Mesenchymal stem cell (in vitro differentiated cells and primary cell): ENCODE measurements at regions not wholly inside any gene's neighbourhood (a gene's known extent, or its start where the extent isn't known, plus 50 kb on each side); places are given as distances from the start of the nearest gene placed in this dataset.

Experiments
- DNase-seq: peaks from one replicate; pipeline ENCODE4 v3.0.0-alpha.2; 2013
- H2AFZ ChIP-seq: one replicate; pipeline ENCODE4 v1.6.1; 2013; ENCODE audit warnings: low read depth, mild to moderate bottlenecking, control low read depth, inconsistent platforms, low read length, moderate library complexity
- H2AK5ac ChIP-seq: 2 replicates; pipeline ENCODE4 v1.6.1; 2013; ENCODE audit warnings: low read length, moderate library complexity, mild to moderate bottlenecking, inconsistent platforms; ENCODE audit not compliant: severe bottlenecking
- H2BK120ac ChIP-seq: one replicate; pipeline ENCODE4 v1.6.1; 2013; ENCODE audit warnings: low read depth, mild to moderate bottlenecking, inconsistent platforms, low read length, moderate library complexity
- H2BK12ac ChIP-seq, 2 experiments: one replicate each; pipeline ENCODE4 v1.6.1; 2013; ENCODE audit warnings: inconsistent platforms in 2 of 2, low read length in 2 of 2, mild to moderate bottlenecking in 2 of 2, moderate library complexity in 2 of 2, control low read depth in 1 of 2
- H2BK15ac ChIP-seq: one replicate; pipeline ENCODE4 v1.6.1; 2013; ENCODE audit warnings: mild to moderate bottlenecking, low read depth, inconsistent platforms; ENCODE audit not compliant: poor library complexity, severe bottlenecking
- H2BK5ac ChIP-seq: 2 replicates; pipeline ENCODE4 v1.6.1; 2013; ENCODE audit warnings: low read depth, mild to moderate bottlenecking, low read length, control low read depth, inconsistent platforms; ENCODE audit not compliant: poor library complexity, severe bottlenecking
- H3K14ac ChIP-seq, 2 experiments: one replicate each; pipeline ENCODE4 v1.6.1; 2013; ENCODE audit warnings: inconsistent platforms in 2 of 2, low read length in 2 of 2, control low read depth in 1 of 2, mild to moderate bottlenecking in 1 of 2, moderate library complexity in 1 of 2
- H3K18ac ChIP-seq, 2 experiments: one replicate each; pipeline ENCODE4 v1.6.1; 2013; ENCODE audit warnings: inconsistent platforms in 2 of 2, low read length in 2 of 2, control low read depth in 1 of 2, low read depth in 1 of 2, mild to moderate bottlenecking in 1 of 2
- H3K23ac ChIP-seq, 2 experiments: one replicate each; pipeline ENCODE4 v1.6.1; 2013; ENCODE audit warnings: inconsistent platforms in 2 of 2, low read length in 2 of 2, mild to moderate bottlenecking in 2 of 2, moderate library complexity in 2 of 2, control low read depth in 1 of 2
- H3K27ac ChIP-seq: 2 replicates; pipeline ENCODE4 v1.5.1; 2013; ENCODE audit warnings: mild to moderate bottlenecking, moderate library complexity, low read length, control low read depth, inconsistent platforms; ENCODE audit not compliant: poor library complexity, severe bottlenecking
- H3K27me3 ChIP-seq, 2 experiments: 2 replicates each; pipeline versions ENCODE4 v1.6.1 to v1.7.0; 2013; ENCODE audit warnings: low read length in 2 of 2, mild to moderate bottlenecking in 2 of 2, moderate library complexity in 2 of 2, control low read depth in 1 of 2, inconsistent platforms in 1 of 2; ENCODE audit not compliant: control insufficient read depth in 1 of 2, insufficient read depth in 1 of 2
- H3K36me3 ChIP-seq, 2 experiments: 2 replicates each; pipeline versions ENCODE4 v1.6.1 to v1.7.0; 2013; ENCODE audit warnings: low read length in 2 of 2, control low read depth in 1 of 2, inconsistent platforms in 1 of 2, low read depth in 1 of 2, mild to moderate bottlenecking in 1 of 2; ENCODE audit not compliant: insufficient read depth in 2 of 2, control insufficient read depth in 1 of 2
- H3K4ac ChIP-seq, 2 experiments: one replicate each; pipeline ENCODE4 v1.6.1; 2013; ENCODE audit warnings: inconsistent platforms in 2 of 2, low read length in 2 of 2, mild to moderate bottlenecking in 2 of 2, moderate library complexity in 2 of 2, control low read depth in 1 of 2, low read depth in 1 of 2
- H3K4me1 ChIP-seq: 2 replicates; pipeline ENCODE4 v1.6.1; 2013; ENCODE audit warnings: low read depth, low read length, control low read depth; ENCODE audit not compliant: control insufficient read depth, insufficient read depth
- H3K4me2 ChIP-seq: 2 replicates; pipeline ENCODE4 v1.6.1; 2013; ENCODE audit warnings: low read length, mild to moderate bottlenecking, inconsistent platforms; ENCODE audit not compliant: poor library complexity, severe bottlenecking
- H3K4me3 ChIP-seq, 2 experiments: 2 replicates each; pipeline versions ENCODE4 v1.5.1 to v1.7.0; 2013; ENCODE audit warnings: low read length in 2 of 2, mild to moderate bottlenecking in 2 of 2, control low read depth in 1 of 2, low read depth in 1 of 2; ENCODE audit not compliant: insufficient read depth in 1 of 2
- H3K79me1 ChIP-seq: replicated peaks from 2 replicates; pipeline ENCODE4 v1.6.1; 2013; ENCODE audit warnings: mild to moderate bottlenecking, control low read depth, low read length, inconsistent platforms; ENCODE audit not compliant: poor library complexity, severe bottlenecking
- H3K9ac ChIP-seq: 2 replicates; pipeline ENCODE4 v1.7.0; 2013; ENCODE audit warnings: mild to moderate bottlenecking, low read length, moderate library complexity
- H3K9me3 ChIP-seq: 2 replicates; pipeline ENCODE4 v1.7.0; 2013; ENCODE audit warnings: mild to moderate bottlenecking, low read length; ENCODE audit not compliant: control insufficient read depth
- H4K8ac ChIP-seq: one replicate; pipeline ENCODE4 v1.6.1; 2013; ENCODE audit warnings: inconsistent platforms, mild to moderate bottlenecking, low read length, moderate library complexity
- H4K91ac ChIP-seq: one replicate; pipeline ENCODE4 v1.6.1; 2013; ENCODE audit warnings: mild to moderate bottlenecking, low read length, inconsistent platforms
- WGBS: methylation state at CpG from one replicate; pipeline ENCODE4 v1.1.7; 2013; ENCODE audit warnings: mixed read lengths; 5-methylcytosine and 5-hydroxymethylcytosine counted together

DNA sequence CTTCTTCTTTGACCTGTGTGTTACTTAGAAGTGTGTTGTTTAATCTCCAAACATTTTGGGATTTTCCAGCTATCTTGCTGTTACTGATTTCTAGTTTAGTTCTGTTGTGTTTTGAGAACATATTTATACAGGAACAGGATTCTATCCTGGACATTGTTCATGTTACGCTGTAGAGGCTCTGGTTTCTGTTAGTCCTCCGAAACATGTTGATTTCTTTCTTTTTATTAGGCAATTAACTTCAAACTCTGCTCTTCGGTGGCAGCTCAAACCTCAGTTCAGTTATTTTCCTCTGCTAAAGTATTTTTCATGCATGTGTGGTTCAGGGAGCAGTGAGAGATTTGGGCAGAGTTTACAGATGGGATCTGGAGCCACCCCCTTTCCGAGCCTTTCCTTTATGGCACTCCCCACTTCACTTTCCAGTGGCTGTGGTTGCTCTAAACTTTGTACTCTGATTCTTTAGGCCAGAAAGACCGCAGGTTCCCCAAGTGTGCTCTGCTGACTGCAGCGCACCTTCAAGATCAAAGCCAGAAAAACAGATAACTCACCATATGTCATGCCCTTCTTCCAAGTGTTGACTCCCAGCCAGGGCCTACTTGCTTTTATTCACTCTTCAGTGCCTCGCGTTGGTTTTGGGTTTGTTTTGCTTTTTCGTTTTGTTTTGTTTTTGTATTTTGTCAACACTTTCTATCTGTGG, 77.6 kb upstream of the KSR1 start:
- no peak overlapping the region for H3K18ac ChIP-seq
- no peak overlapping the region for H3K14ac ChIP-seq
- no peak overlapping the region for H3K4me2 ChIP-seq
- peaks cover 0 to 3% of the 10 kb centered on the region in 2 experiments for H3K27me3 ChIP-seq
- no peak overlapping the region for H2BK12ac ChIP-seq
- DNase-seq = no peak
- H4K8ac ChIP-seq = no peak overlapping the region
- no peaks in the 10 kb centered on the region for H3K79me1 ChIP-seq
- no peak overlapping the region for H4K91ac ChIP-seq
- no peak overlapping the region for H3K4ac ChIP-seq
- H3K27ac ChIP-seq = no peak overlapping the region
- 91% methylated on average over 9 of the region's 9 CpGs for WGBS
- H3K4me3 ChIP-seq = no peak overlapping the region
- H2BK5ac ChIP-seq = no peak overlapping the region
- no peaks in the 10 kb centered on the region for H3K36me3 ChIP-seq
- H3K23ac ChIP-seq = no peak overlapping the region
- peaks cover 15% of the 10 kb centered on the region for H3K4me1 ChIP-seq
- H3K9ac ChIP-seq = no peak overlapping the region
- H2BK120ac ChIP-seq = no peak overlapping the region
- H2AFZ ChIP-seq = no peak overlapping the region
- no peak overlapping the region for H2AK5ac ChIP-seq
- H3K9me3 ChIP-seq = no peaks in the 10 kb centered on the region
- H2BK15ac ChIP-seq = no peak overlapping the region

DNA sequence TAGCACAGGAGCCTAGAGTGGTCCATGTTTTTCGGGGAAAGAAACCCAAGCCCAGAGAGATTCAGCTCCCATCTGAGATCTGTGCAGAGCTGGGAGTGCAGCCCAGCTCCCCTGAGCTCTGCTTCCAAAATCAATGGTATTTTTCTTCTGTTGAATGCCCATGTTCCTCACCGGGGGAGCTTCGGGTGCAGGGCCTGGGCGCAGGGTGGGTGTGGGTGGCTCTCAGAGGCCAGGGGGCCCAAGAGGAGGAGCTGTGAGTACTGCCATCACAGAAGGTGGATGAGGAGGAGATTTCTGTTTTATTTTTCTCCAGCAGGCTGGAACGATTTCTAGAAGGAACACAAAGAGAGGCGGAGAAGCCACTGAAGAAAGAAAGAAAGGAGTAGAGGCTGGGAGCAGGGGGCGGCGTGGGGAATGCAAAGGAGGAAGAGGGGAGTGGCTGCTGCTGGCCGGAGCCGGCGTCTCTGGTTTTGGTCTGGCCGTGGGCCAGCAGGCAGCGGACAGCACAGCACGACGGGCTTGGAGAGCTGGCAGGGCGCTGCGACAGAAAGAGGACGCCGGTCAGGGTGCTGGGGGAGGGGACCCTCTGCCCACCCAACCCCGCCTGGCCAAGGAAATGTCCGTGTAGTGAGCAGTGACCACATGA, 76.2 kb upstream of the KSR1 start:
- H3K14ac ChIP-seq = no peak overlapping the region
- H2AFZ ChIP-seq = no peak overlapping the region
- no peak for DNase-seq
- no peak overlapping the region for H3K23ac ChIP-seq
- H2BK15ac ChIP-seq = no peak overlapping the region
- H3K9ac ChIP-seq = peak overlapping the region; percentile 75
- no peak overlapping the region for H2BK120ac ChIP-seq
- peak overlapping the region; percentile 41 for H3K4me2 ChIP-seq
- no peak overlapping the region for H2BK5ac ChIP-seq
- H3K4ac ChIP-seq = no peak overlapping the region
- no peak overlapping the region for H4K91ac ChIP-seq
- no peak overlapping the region for H2AK5ac ChIP-seq
- no peak overlapping the region for H2BK12ac ChIP-seq
- H3K79me1 ChIP-seq = no peaks in the 10 kb centered on the region
- no peaks in the 10 kb centered on the region for H3K36me3 ChIP-seq
- no peak overlapping the region for H4K8ac ChIP-seq
- no peak overlapping the region for H3K27ac ChIP-seq
- no peak overlapping the region for H3K18ac ChIP-seq
- H3K4me3 ChIP-seq = peak overlapping the region; percentile 8 to 70
- H3K4me1 ChIP-seq = peaks cover 22% of the 10 kb centered on the region
- H3K9me3 ChIP-seq = no peaks in the 10 kb centered on the region
- H3K27me3 ChIP-seq = peaks cover 0 to 3% of the 10 kb centered on the region in 2 experiments
- WGBS = 81% methylated on average over 20 of the region's 21 CpGs

DNA sequence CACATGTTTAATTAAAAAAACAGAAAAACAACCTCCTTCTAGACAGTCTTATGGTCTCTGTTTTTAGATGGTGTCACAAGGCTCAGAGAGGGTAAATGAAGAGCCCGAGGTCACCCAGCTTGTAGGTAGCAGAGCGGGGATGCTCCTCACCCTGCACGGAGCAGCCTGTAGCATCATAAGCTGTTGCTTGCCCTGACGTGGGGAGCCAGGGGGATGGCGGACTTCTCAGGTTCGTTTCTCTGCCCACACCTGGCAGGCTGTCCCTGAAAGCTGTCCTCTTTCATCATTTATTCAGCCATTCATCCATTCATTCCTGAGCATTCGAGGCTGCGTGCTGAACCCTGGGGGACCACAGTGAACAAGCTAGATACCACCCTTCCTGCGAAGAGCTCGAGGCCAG, 75.7 kb upstream of the KSR1 start:
- Histone ChIP-seq H3K14ac (no peak overlapping the region), H2BK12ac (no peak overlapping the region), H3K18ac (no peak overlapping the region), H3K9me3 (no peaks in the 10 kb centered on the region), H2AK5ac (no peak overlapping the region), H3K36me3 (no peaks in the 10 kb centered on the region), H3K4me1 (peaks cover 22% of the 10 kb centered on the region), H4K8ac (no peak overlapping the region), H3K23ac (no peak overlapping the region), H3K4me3 (peak overlapping the region in 1 of 2 experiments; percentile 70), H2BK15ac (no peak overlapping the region), H4K91ac (no peak overlapping the region), H2BK5ac (no peak overlapping the region), H3K9ac (peak overlapping the region; percentile 75), H3K27ac (no peak overlapping the region), H2BK120ac (no peak overlapping the region), H3K79me1 (no peaks in the 10 kb centered on the region), H2AFZ (no peak overlapping the region), H3K4me2 (peak overlapping the region; percentile 41), H3K4ac (no peak overlapping the region), H3K27me3 (peaks cover 0 to 3% of the 10 kb centered on the region in 2 experiments)
- 92% methylated on average over 10 of the region's 10 CpGs for WGBS
- DNase-seq = no peak

DNA sequence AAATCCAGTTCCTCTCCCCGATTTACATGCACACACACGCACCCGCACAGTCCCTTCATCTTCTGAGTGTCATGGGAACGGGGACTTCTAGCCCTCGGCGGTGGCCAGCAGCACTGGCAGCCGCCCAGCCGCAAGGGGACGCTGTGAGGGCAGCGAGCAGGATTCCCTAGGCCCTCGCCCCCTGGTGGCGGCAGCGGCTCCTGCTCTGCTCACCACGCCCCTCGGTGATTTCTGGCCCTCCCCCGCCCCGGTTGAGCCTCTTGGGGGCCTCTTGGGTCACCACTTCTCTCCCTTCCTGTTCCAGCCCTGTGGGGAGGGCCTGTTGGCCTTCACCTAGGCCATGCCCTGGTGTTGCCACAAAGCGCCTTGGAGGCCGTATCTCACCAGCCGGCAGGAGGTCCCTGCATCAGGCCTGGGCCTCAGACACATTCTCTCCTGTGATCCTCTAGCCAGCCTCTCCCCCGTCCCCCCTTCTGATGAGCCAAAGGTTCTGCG, 75.2 kb upstream of the KSR1 start:
- Histone ChIP-seq H3K14ac (no peak overlapping the region), H2AK5ac (no peak overlapping the region), H3K36me3 (no peaks in the 10 kb centered on the region), H3K4ac (no peak overlapping the region), H3K23ac (no peak overlapping the region), H3K4me1 (peaks cover 22% of the 10 kb centered on the region), H3K9ac (no peak overlapping the region), H4K91ac (no peak overlapping the region), H3K27ac (no peak overlapping the region), H3K4me2 (no peak overlapping the region), H3K79me1 (no peaks in the 10 kb centered on the region), H4K8ac (no peak overlapping the region), H2BK12ac (no peak overlapping the region), H2BK15ac (no peak overlapping the region), H2BK5ac (no peak overlapping the region), H2BK120ac (no peak overlapping the region), H3K18ac (no peak overlapping the region), H2AFZ (no peak overlapping the region), H3K27me3 (peaks cover 0 to 3% of the 10 kb centered on the region in 2 experiments), H3K9me3 (no peaks in the 10 kb centered on the region), H3K4me3 (no peak overlapping the region)
- WGBS = 62% methylated on average over 22 of the region's 22 CpGs
- DNase-seq = peak; percentile 38
